HPDE6-E6E7 (cell line): ENCODE measurements at regions not wholly inside any gene's neighbourhood (a gene's known extent, or its start where the extent isn't known, plus 50 kb on each side); places are given as distances from the start of the nearest gene placed in this dataset.
"Not testable (repeated sequence)": the region's sequence is repeated elsewhere in the genome, so short reads cannot be mapped to it uniquely, and the experiment has no call there.

Experiments
- DNase-seq: peaks from one replicate; pipeline ENCODE4 v3.0.0; 2011; ENCODE audit warnings: missing footprints; ENCODE audit errors: extremely low spot score

- no peak for DNase-seq
Observed at GRCh38 chr4:162475246-162475645, 311.4 kb upstream of the FSTL5 start.

GRCh38 chr4:162469977-162470376 is 306.2 kb upstream of the FSTL5 start:
- DNase-seq: no peak

GRCh38 chr4:162465356-162465755 is 301.6 kb upstream of the FSTL5 start:
- not testable (repeated sequence) for DNase-seq

- no peak for DNase-seq
Observed at GRCh38 chr4:162461952-162462351, 298.2 kb upstream of the FSTL5 start.

- DNase-seq: no peak
Observed at GRCh38 chr4:162458051-162458450, 294.3 kb upstream of the FSTL5 start.

GRCh38 chr4:162457071-162457865 is 293.5 kb upstream of the FSTL5 start:
- peak; percentile 11 for DNase-seq

GRCh38 chr4:162456106-162456505 is 292.3 kb upstream of the FSTL5 start:
- DNase-seq: peak; percentile 15

- no peak for DNase-seq
Observed at GRCh38 chr4:162450531-162451035, 286.8 kb upstream of the FSTL5 start.

- no peak for DNase-seq
Observed at GRCh38 chr4:162443510-162443909, 279.7 kb upstream of the FSTL5 start.

- no peak for DNase-seq
Observed at GRCh38 chr4:162442128-162442527, 278.3 kb upstream of the FSTL5 start.

- DNase-seq: no peak
Observed at GRCh38 chr4:162422312-162422711, 258.5 kb upstream of the FSTL5 start.

- no peak for DNase-seq
Observed at GRCh38 chr4:162410854-162411253, 247.1 kb upstream of the FSTL5 start.

GRCh38 chr4:162409048-162409447 is 245.2 kb upstream of the FSTL5 start:
- DNase-seq: no peak

- DNase-seq: no peak
Observed at GRCh38 chr4:162408309-162408708, 244.5 kb upstream of the FSTL5 start.

GRCh38 chr4:162406637-162407365 is 243.0 kb upstream of the FSTL5 start:
- no peak for DNase-seq

- DNase-seq: no peak
Observed at GRCh38 chr4:162403932-162404331, 240.1 kb upstream of the FSTL5 start.

- no peak for DNase-seq
Observed at GRCh38 chr4:162403419-162403818, 239.6 kb upstream of the FSTL5 start.

GRCh38 chr4:162401021-162401420 is 237.2 kb upstream of the FSTL5 start:
- DNase-seq: no peak

- no peak for DNase-seq
Observed at GRCh38 chr4:162392946-162393345, 229.1 kb upstream of the FSTL5 start.

- DNase-seq: no peak
Observed at GRCh38 chr4:162366146-162366545, 202.3 kb upstream of the FSTL5 start.

GRCh38 chr4:162364651-162365050 is 200.9 kb upstream of the FSTL5 start:
- DNase-seq: no peak

- DNase-seq: no peak
Observed at GRCh38 chr4:162360369-162361149, 196.8 kb upstream of the FSTL5 start.
